HG02571 (cell line): ENCODE measurements at regions not wholly inside any gene's neighbourhood (a gene's known extent, or its start where the extent isn't known, plus 50 kb on each side); places are given as distances from the start of the nearest gene placed in this dataset.
"Not testable (repeated sequence)": the region's sequence is repeated elsewhere in the genome, so short reads cannot be mapped to it uniquely, and the experiment has no call there.

Source experiments
- ATAC-seq: cut with Tn5 transposase; IDR thresholded peaks from one replicate; pipeline ENCODE4 v1.9.1; 2021; ENCODE audit warnings: mild to moderate bottlenecking, moderate library complexity; ENCODE audit not compliant: unreplicated experiment

DNA sequence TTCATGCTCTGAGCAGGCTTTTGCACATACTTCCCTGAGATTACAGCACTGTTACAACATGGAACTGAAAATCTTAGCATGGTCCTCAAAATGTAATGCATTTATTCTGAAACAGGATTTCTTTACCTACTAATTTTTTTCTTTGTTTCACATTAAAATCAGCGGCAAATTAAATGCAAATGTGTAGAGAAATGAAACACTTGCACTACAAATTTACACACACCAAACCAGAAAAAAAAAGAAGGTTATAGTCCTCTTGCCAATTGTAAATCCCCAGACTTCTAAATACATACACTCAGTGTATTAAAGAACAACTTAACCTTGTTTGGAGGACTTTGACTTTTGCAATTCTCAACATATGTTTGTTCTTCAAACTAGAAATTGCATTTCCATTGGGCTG is 210.9 kb upstream of the TBX18 start:
- ATAC-seq = no peak

DNA sequence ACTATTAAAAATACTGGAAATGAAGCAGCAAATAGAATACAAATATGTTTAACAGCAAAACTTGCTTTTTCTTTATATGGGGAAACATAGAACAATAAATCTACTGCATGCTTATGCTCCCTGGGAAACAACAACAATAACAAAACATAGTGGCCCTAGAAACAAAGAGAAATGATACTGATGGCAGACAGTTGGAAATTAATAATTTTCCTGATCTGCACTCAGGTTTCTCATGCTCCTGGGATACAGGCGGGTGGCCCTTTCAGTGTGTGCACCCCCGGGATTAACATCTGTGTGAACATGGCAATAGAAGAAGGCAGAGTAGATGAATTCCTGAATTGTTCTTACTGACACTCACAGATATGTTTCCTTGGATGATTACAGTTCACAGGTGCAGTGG is 209.2 kb upstream of the TBX18 start:
- no peak for ATAC-seq

DNA sequence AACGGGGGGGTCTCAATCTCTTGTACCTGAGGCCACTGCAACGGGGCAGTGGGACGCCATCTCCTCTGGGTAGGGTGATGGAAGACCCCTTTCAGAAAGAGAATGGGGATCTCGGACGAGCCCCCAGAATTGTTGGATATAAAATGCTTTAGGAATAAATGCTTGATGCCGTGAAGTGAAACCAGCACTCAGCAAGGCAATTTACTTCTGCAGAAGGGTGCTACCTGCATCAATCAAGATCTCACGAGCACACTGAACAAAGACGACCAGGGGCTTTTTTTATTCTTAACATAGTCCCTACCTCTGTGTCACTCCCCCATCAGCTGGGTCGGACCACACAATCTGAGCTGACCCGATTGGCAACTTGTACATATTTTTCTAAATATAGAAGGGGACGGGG is 203.6 kb upstream of the TBX18 start:
- ATAC-seq = no peak

DNA sequence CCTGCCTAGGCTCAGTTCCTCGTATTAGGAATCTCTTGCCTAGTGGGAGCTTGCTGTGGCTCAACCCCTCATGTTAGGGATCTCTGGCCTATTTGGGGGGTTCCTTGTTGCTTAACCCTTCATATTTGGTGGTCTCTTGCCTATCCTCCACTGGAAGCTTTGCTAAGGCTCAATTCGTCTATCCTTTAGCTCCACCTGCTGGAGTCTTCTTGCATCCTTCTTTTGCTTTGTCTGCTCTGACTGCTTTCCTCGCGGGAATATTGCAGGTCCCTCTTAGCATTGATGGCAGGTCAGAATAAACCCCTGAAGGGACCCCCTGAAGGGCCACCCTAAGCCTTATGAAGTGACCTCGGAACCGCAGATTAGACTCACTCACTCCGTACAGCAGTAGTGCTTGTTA is 203.0 kb upstream of the TBX18 start:
- no peak for ATAC-seq

DNA sequence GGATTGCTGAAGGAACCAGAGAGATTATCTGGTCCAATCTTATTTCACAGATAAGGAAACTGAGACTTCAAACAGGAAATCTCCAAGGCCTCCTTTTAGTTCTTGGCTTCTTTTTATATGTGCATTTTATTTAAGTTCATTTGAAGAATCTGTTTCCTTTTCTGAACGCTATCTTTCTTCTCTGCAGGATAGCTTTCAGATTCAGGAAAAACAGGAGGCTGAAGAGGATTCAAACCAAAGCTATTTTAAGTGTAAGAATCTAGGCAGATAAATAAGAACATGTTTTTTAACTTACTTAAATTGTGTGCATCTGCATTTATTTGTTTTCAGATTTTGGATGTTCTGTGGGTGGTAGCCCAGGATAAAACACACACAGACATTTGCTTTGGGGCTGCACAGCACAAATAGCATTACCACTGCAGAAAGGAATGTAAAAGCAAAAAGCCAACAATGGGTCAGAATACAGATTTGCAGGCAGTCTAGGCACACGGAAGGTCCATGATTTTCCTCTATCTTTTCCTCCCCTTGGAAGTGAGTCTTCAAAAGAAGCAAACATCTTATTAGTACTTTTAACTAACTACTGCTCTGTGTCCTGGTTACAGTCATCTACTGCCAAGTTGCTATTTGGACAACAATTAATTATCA is 188.8 kb upstream of the TBX18 start:
- ATAC-seq = no peak

DNA sequence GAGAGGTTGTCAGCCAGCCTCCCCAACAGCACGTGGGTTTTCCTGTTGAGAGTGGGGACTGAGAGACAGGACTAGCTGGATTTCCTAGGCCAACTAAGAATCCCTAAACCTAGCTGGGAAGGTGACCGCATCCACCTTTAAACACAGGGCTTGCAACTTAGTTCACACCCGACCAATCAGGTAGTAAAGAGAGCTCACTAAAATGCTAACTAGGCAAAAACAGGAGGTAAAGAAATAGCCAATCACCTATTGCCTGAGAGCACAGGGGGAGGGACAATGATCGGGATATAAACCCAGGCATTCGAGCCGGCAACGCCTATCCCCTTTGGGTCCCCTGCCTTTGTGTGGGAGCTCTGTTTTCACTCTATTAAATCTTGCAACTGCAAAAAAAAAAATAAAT is 180.5 kb upstream of the TBX18 start:
- not testable (repeated sequence) for ATAC-seq

DNA sequence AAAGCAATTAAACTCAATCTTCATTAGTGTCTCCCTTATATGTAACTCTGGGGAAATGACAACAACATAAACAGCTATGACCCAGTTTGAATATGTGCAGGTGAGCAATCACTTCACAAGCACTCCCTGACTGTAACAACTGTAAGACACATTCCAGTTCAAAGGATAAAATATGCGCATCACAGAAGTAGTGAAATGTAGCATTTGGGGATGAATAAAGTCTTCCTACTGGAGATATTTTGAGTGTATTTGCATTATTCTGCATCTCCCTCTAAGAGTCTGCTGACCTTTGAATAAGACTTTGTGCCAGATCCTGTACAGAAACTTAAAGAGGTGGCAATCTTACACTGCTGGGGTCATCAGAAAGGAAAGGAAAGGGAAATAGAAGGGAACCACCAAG is 179.5 kb upstream of the TBX18 start:
- no peak for ATAC-seq

DNA sequence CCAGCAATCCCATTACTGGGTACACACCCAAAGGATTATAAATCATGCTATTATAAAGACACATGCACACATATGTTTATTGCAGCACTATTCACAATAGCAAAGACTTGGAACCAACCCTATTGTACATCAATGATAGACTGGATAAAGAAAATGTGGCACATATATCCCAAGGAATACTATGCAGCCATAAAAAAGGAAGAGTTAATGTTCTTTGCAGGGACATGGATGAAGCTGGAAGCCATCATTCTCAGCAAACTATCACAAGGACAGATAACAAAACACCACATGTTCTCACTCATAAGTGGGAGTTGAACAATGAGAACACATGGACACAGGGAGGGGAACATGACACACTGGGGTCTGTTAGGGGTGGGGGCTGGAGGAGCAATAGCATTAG is 177.2 kb upstream of the TBX18 start:
- not testable (repeated sequence) for ATAC-seq

DNA sequence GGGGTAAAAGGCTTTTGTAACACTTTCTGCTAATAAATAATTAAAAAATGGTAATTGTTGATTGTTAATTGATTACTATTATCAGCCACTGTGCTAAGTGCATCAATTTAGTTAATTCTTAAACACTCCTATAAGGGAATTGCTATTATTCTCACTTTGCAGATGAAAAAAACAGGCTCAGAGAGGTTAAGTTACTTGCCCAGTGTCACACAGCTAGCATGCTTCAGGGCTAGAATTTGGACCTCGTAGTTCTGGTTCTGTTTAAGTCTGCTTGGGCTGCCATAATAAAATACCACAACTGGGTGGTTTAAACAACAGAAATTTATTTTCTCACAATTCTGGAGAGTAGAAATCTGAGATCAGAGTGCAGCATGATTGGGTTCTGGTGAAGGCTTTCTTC is 164.8 kb upstream of the TBX18 start:
- ATAC-seq = no peak

DNA sequence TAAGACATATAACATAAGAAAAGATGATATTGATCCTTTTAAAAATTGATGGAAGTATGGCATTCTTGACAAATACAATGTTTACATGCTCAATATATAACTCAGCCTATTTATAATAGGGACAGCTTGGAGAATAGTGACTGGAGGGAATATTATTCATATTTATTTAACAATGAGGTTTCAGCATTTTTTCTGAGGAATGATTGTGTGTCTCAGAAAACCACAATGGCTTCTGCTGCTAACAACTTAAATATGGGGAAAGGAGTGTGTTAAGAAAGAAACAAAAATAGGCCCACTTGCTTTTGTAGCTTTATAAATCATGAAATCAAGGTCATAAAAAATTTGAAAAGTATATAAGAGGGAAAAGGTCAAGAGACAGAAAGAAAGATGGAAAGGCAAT is 163.2 kb upstream of the TBX18 start:
- ATAC-seq = no peak

DNA sequence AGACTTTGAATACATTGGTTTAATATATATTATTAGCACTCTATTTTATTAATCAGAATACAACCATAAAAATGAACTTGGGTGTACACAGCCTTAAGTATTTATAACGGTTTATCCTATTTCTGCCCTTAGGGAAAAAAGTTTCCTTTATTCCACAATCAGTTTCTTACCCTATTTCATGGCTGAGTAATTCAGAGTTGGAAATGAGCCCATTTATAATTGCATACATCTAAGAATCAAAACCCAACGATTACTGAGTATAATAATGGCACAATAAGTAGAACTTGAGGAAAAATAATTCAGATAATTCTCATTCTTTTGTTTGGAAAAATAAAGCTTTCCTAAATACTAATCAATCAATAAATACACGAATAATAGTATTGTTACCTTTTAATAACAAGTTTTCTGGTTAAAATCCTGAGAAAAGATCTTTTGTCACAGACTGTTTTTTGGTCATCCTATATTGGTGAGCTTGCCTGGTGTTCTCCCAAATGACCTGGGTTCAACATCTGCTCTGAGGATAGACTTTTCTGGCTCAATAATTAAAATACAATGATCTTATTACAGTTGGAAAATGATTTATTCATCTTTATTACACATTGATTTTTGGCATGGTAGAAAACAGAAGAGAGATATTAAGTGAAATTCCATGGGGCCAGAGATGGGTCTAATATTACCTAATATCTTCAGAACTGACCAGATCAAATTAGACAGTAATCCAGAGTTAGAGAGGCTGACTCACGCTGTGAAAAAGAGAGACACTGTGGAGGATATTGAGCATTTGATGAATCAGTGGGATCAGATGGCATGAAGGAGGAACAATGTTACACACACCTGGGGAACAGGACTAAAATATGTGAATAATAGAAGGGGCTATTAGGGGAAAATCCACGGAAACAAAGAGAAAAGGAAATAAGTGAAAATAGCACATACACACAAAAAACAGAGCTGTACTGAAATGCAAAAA is 162.1 kb upstream of the TBX18 start:
- ATAC-seq = no peak

DNA sequence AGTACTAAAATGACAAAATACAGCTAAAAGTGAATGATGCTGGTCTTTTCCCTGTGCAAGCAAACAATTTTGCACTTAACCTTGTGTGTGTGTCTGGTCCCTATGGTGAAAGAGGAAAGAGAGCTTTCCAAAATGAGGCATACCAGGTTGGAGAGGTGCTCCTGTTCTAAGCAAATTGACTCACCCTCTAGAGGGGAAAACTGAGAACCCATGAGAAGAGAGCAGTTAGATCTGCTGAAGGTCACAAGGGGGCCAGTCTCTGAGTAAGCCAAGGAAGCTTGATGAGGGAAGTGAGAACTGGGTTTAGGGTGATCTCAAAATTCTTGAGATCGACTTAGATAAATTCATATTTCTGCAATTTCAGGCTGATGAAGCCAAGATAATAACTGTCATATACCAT is 157.5 kb upstream of the TBX18 start:
- no peak for ATAC-seq

DNA sequence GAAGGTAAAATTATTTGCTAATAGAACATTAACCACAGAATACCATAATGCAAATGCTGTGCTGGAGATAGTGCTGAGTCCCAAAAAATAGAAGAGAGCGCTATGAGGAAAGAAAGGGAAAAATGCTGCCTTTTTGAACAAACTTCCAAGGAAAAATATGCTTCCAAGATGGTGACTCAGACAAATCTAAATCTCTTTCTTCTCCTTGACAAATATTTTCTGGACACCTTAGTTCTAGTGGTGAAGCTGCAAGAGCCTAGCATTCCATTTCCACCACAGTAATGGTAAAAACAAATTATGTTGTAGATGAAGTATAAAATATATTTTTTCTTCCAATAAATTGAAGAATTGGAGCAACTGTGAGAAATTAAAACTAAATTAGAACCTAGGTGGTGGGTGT is 155.6 kb upstream of the TBX18 start:
- ATAC-seq = no peak

DNA sequence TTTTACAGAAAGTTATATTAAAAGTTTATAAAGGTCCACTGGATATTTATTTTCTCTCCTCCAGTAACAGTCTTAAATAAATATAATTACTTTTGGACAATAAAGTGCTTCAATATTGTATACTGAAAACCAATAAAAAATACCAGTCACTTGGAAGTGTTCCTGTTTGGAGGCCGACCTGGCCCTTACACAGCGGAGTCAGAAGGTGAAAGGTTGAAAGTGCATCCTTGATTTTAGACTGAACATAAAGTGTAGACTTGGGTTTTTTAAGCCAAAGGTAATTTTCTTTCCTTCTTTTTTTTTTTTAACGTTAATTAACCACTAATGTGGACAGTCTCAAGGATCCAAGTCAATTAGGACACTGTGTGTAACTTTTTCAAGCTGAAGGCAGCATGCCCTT is 152.3 kb upstream of the TBX18 start:
- no peak for ATAC-seq

DNA sequence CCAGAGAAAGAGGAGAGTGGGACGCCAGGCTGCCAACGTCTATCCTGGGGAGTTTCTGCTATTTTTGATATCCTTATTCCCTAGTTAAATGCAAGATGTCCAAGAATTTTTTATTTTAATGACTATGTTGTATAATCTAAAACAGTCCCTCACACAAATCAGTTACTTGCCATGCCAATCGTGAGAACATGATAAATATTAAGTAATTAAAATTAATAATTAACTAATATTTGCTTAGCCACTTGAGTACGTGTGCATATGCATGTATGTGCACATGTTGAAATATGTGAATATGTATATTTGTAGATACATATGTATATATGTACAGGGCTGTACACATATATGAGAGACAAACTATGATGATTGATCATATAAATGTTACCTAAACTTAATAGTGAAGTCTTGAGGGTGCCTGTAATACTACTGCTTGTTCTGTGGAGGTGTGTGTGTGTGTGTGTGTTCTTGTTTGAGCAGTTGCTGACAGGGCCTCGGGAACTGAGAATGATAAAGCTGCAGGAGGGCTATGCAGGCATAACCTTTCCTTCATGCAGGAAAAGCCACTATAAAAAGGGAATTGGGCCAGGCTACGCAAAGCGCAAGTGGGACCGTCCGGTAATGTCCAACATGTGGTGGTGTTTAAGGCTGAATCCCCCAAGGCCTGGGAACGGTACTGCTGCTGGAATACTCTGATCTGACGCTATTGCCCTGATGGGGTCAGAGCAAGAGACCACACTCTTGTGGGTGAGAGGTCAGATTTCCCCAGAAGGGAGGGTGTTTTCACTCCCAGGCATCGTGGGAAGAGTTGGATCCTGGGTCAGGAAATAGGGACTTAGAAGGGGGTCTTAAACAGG is 148.3 kb upstream of the TBX18 start:
- no peak for ATAC-seq

DNA sequence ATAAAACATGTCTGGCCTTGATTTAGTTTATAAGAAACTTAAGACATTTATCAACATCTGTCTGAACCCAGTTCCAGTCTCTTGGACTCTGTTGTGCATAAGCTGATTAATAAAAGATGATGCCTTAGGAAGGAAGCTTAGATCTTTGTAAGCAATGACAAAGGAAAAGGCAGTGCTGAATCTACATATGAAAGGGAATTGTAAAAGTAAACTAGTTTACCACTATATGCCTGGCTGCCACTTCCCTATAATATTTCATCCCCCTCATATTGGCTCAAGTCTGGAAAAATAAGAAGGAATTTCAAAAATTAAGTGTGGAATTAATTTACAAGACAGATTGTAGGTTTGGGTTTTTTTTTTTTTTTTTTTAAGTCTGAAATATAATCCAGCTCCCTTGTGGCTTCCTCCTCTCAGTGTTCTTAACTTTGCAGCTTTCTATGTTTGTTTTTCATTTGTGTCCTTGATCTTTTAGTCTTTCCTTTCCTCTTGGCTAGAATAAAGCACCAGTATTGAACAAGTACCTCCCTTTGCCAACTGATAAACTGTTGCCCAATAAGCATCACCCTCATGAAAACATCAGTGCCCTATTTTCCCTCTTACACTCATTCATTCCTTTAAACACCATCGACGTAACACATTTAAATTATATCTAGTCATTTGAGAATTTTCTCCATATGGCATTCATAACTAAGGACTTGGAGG is 146.7 kb upstream of the TBX18 start:
- no peak for ATAC-seq

DNA sequence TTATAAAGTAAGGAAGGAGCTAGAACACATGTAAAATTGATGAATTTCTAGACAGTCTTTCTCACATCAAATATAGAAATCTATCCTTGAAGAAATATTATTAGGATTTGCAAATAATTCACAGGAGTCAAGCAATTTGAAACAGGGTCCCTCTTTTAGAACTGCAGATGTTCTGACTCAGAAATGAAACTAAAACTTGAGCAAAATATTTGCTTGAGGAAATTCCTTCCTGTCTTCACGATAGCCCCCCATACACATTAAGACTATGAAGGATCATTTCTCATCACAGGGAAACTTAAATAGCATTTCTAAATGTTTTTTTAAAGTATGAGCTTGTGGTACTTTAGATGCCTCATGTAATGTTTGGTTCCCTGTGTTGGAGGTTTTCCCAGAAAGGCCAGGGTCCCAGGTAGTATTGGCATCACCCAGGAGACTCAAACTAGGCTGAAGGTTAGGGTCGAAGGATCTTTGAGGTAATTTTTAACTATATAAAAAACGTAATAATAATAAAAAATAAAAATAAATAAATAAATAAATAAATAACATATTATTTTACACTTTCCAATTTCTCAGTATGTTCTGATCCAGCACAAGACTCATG is 144.0 kb upstream of the TBX18 start:
- ATAC-seq = no peak

DNA sequence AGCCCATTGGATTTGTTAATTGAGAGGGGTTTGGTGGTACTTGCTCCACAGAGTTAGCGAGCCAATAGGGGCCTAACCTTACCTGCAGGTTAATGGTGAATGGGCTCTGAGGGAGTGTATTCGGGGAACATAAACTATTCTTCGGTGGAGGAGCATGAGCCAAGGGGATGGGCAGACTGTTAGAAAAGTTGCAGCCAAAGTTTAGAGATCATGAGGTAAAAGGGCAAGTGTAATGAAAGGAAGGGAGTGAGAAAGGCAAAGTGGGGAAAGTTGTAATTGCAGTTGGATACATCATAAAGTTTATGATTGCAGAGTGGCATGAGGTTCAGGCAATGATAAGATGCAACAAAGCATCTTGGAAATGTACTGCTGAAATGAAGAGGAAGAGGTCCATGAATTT is 142.1 kb upstream of the TBX18 start:
- no peak for ATAC-seq

DNA sequence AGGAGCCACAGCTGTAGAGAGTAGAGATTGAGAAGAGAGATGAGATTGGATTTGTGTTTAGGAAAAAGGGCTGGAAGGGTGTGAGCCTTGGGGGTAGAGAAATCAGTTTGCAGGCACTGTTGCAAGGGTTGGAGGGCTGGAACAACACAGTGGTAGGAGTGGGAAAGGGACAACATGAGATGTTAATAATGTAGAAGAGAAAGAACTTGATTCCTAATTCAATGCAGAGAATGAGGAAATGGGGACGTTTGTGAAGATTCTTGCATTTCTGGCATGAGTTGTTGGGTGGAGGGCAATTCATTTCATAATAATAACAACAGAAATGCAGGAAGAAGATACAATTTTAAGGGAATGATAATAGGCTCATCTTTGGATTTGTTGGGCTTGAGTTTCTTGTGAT is 141.4 kb upstream of the TBX18 start:
- ATAC-seq = no peak

DNA sequence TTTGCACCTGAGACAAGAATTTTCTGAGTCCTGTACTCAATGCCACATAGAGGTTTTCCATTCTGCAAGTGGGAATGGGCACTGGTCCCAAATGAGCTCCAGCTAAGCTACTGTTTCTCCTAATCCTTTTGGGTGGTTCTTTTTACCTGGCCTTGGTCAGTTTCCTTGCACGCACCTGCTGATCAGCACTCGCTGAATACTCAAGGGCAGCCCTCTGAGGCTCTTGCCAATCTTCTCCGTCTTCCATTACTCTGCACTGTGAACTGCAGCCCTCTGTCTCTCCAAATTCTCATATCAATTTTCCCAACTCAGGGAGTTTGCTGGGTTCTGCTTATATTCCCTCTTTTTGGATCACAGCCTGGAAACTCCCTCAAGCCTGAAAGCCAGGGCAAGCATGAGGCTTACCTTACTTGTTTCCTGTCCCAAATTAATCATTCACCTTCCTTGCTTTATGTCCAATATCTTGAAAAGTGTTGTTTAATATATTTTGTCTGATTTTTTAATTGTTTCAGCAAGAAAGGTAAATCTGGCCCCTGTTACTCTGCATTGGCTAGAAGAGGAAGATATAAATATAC is 138.0 kb upstream of the TBX18 start:
- no peak for ATAC-seq
